Bone marrow (tissue), 2 donors: ENCODE measurements at regions not wholly inside any gene's neighbourhood (a gene's known extent, or its start where the extent isn't known, plus 50 kb on each side); places are given as distances from the start of the nearest gene placed in this dataset.

ENCODE experiments used
- DNase-seq, 2 donors: peaks; one replicate each; lab custom pipeline; 2025; lab: John Stamatoyannopoulos, UW

- DNase-seq, result no peak
Observed at GRCh38 chr11:98836156-98836555, 184.6 kb upstream of the CNTN5 start.

GRCh38 chr11:98842187-98842586, 178.6 kb upstream of the CNTN5 start:
- no peak for DNase-seq

- no peak for DNase-seq
Observed at GRCh38 chr11:98862169-98862568, 158.6 kb upstream of the CNTN5 start.

- DNase-seq, result no peak
Observed at GRCh38 chr11:98871690-98872089, 149.1 kb upstream of the CNTN5 start.

GRCh38 chr11:98874050-98874449, 146.7 kb upstream of the CNTN5 start:
- no peak for DNase-seq

- no peak for DNase-seq
Observed at GRCh38 chr11:98895936-98896335, 124.8 kb upstream of the CNTN5 start.

GRCh38 chr11:98940913-98941312, 79.8 kb upstream of the CNTN5 start:
- no peak for DNase-seq

DNA sequence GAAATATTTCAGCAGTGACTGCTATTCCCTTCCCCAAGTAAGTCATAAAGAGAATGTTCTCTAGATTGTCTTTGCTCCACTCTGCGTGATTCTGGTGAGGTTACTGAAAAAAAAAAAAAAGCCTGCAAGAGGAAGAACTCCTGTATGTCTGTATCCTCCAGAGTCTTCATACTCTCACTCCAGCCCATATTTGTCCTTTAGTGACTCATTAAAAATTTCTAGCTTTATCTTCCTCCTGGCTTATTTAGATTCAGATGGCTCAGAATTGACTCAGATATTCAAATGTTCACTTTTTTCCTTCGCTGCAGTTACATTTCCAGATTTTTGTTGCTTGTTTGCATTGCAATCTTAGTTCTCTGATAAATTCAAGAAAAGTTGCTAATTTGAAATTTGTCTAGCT, 76.3 kb upstream of the CNTN5 start:
- no peak for DNase-seq

DNA sequence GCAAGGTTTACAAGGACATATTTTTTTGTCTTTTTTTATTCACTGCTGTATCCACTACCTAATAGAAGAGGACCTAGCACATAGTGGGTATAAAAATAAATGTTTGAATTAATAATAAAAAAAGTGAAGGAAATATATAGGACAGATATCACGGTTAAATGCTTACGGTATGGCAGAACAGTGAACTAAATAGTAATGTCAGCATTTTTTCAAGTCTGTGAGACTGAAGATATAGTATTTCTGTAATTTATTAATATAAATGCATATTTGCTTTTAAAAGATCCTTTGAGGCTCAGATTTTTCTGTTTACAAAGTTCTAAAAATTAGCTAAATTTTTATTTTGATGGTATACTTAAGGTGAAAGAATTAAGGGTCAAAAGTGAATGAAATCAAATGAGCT, 68.6 kb upstream of the CNTN5 start:
- DNase-seq, result no peak

DNA sequence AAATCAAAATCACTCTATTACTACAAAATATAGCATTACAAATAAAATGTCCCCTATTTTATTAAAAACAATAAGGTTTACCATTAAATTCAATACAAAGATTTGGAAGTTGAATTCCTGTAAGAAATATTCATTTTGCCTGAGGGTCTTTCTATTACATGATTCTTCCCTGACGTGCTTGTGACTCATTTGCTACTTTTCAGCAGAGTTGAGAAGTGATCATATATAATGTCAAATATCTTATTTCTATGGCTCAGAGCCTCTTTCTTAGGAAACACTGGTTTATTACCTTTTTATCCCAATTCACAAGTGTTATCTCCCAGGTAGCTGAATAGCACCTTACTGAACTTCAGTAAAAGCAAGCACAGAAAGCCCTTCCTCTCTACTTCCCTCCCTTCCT, 65.2 kb upstream of the CNTN5 start:
- no peak for DNase-seq

- DNase-seq, result no peak
Observed at GRCh38 chr11:98964146-98964545, 56.6 kb upstream of the CNTN5 start.

- DNase-seq, result no peak
Observed at GRCh38 chr11:98965358-98965757, 55.4 kb upstream of the CNTN5 start.

GRCh38 chr11:98965775-98966174, 55.0 kb upstream of the CNTN5 start:
- DNase-seq, result no peak

GRCh38 chr11:98967005-98967404, 53.7 kb upstream of the CNTN5 start:
- DNase-seq, result no peak
